Mesodermal cell (in vitro differentiated cells): ENCODE measurements at regions not wholly inside any gene's neighbourhood (a gene's known extent, or its start where the extent isn't known, plus 50 kb on each side); places are given as distances from the start of the nearest gene placed in this dataset.

ENCODE experiments used
- H3K27ac ChIP-seq: 2 replicates; pipeline ENCODE4 v1.7.0; 2013; ENCODE audit warnings: mild to moderate bottlenecking, low read depth, low read length, moderate library complexity; ENCODE audit not compliant: severe bottlenecking
- H3K36me3 ChIP-seq: 2 replicates; pipeline ENCODE4 v1.7.1; 2013; ENCODE audit warnings: mild to moderate bottlenecking, low read length, moderate library complexity; ENCODE audit not compliant: control insufficient read depth, insufficient read depth
- H3K4me1 ChIP-seq: one replicate; pipeline ENCODE4 v1.7.1; 2013; ENCODE audit warnings: mild to moderate bottlenecking, low read length; ENCODE audit not compliant: insufficient read depth, control insufficient read depth, poor library complexity, severe bottlenecking
- H3K4me3 ChIP-seq: 2 replicates; pipeline ENCODE4 v1.7.0; 2013; ENCODE audit warnings: low read length, control low read depth, mild to moderate bottlenecking; ENCODE audit not compliant: insufficient read depth, poor library complexity, severe bottlenecking; ENCODE audit errors: extremely low read depth
- H3K9me3 ChIP-seq: 2 replicates; pipeline ENCODE4 v1.7.1; 2013; ENCODE audit warnings: mild to moderate bottlenecking, low read length, moderate library complexity; ENCODE audit not compliant: control insufficient read depth
- whole genome bisulfite sequencing, 2 experiments: methylation state at CpG; one replicate each; pipeline ENCODE4 v1.1.5; 2013; ENCODE audit warnings: missing lambda C conversion rate in 2 of 2; ENCODE audit not compliant: insufficient coverage in 2 of 2; 5-methylcytosine and 5-hydroxymethylcytosine counted together

DNA sequence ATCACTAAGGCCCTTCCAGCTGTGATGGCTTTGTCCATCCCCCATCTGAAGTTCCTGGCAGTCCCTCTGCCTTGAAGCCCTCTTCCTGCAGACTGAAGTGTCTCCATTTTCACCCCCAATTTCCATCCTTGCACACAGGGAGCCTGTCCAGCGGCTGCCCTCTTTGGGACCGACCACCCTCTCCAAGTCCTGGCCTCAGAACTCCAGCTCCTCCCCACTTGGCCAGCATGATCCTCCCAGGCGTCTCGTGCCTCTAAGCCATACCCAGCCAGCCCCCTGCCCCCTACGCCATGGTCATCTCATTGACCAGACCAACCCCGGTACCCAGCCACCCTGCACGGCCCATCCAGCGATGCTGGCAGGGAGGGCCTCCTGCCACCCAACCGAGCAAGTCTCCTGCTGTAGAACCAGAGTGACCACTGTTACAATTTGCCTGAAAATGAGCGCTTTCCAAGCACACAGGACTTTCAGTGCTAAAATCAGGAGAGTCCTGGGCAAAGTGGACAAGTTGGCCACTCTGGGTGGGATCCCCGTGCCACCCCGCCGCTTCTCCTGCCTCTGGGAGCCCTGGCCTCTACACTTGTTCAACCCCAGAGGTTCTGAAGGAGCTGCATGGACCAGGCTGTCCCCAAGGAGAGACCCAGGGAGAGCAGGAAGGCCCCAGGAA, 362.0 kb downstream of the SEC14L1 start:
- no peak overlapping the region for H3K27ac ChIP-seq

GRCh38 chr17:77503293-77503655, 362.5 kb downstream of the SEC14L1 start:
- Histone ChIP-seq H3K27ac (no peak overlapping the region), H3K9me3 (no peaks in the 10 kb centered on the region), H3K4me1 (no peaks in the 10 kb centered on the region), H3K4me3 (no peak overlapping the region), H3K36me3 (peaks cover 39% of the 10 kb centered on the region)
- 87 to 96% methylated on average over 5 to 6 of the region's 7 CpGs for WGBS, 2 experiments

More for the DNA sequence above, 362.0 kb downstream of the SEC14L1 start:
- Histone ChIP-seq H3K9me3 (no peaks in the 10 kb centered on the region), H3K4me3 (no peak overlapping the region), H3K36me3 (peaks cover 44% of the 10 kb centered on the region), H3K4me1 (no peaks in the 10 kb centered on the region)
- 91 to 97% methylated on average over 10 to 13 of the region's 13 CpGs for WGBS, 2 experiments

DNA sequence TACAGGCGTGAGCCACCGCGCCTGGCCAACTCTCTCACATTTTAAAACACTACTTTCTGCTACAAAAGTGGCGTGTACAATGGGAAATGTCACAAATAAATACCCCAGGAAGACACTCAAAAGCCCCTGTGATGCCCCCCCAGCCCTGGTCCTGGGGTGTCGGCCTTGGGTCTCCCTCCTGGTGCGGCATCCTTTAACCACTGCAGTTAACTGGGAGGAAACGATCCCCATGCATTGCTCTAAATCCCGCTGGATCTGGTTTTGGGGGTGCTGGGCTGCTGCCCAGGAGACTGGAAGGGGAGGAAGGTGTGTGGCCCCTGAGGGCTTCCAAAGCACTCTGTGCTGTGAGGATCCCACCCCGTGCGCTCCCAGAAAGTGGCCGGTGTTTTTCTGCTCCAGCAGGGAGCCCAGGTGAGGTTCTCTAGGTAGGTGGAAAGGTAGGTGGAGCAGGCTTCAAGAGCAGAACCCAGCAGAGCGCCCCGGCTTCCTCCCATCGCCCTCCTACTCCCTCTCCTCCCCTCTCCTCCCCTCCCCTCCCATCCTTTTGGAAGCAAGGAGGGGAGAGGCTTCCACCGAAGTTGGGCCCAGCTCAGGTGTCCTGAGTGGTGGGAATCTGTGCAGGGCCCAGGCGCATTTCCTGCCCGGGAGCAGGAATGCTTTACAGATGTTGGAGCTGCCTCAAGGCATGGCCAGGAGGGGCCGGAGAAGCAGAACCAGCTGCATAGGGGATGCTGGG, 363.3 kb downstream of the SEC14L1 start:
- Histone ChIP-seq H3K9me3 (peaks cover 4% of the 10 kb centered on the region), H3K36me3 (peaks cover 32% of the 10 kb centered on the region), H3K4me1 (no peaks in the 10 kb centered on the region), H3K27ac (no peak overlapping the region), H3K4me3 (no peak overlapping the region)
- 83% methylated on average over 10 to 15 of the region's 18 CpGs for WGBS, 2 experiments

DNA sequence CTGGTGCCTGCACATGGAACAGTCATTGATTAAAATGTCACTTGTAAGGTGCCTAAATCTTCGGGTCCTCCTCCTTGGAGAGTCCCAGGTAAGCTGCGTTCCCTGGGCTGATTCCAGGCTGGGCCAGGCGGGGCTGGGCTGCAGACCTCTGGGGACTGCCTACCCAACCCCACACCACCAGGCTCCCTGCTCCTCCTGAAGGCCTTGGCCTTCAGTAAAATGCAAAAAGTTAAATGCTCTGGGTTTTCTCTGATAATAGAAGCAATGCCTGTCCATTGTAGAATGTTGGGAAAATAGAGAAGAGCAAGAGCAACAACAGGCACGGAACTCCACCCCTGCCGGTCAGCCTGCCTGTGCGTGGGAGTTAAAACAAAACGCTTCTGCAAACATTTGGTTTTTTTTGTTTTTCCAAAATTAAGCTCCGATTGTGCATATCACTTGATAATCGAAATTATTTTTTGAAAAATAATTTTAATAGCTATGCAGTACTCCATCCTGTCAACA, 363.9 kb downstream of the SEC14L1 start:
- Histone ChIP-seq H3K27ac (no peak overlapping the region), H3K4me3 (no peak overlapping the region), H3K36me3 (peaks cover 26% of the 10 kb centered on the region), H3K9me3 (peaks cover 4% of the 10 kb centered on the region), H3K4me1 (no peaks in the 10 kb centered on the region)
- 85 to 90% methylated on average over 6 of the region's 9 CpGs for WGBS, 2 experiments

- H3K27ac ChIP-seq, result no peak overlapping the region
- H3K36me3 ChIP-seq, result peaks cover 20% of the 10 kb centered on the region
- WGBS, 2 experiments, result 79 to 80% methylated on average over 11 to 12 of the region's 12 CpGs
- no peak overlapping the region for H3K4me3 ChIP-seq
- peaks cover 6% of the 10 kb centered on the region for H3K9me3 ChIP-seq
- H3K4me1 ChIP-seq, result no peaks in the 10 kb centered on the region
Measured at GRCh38 chr17:77505181-77505639, 364.4 kb downstream of the SEC14L1 start.

- Histone ChIP-seq H3K4me1 (no peaks in the 10 kb centered on the region), H3K36me3 (peaks cover 8% of the 10 kb centered on the region), H3K27ac (no peak overlapping the region), H3K4me3 (no peak overlapping the region), H3K9me3 (peaks cover 15% of the 10 kb centered on the region)
- WGBS, 2 experiments, result 92 to 95% methylated on average over 23 of the region's 27 CpGs
Measured at GRCh38 chr17:77506371-77506991, 365.7 kb downstream of the SEC14L1 start.

DNA sequence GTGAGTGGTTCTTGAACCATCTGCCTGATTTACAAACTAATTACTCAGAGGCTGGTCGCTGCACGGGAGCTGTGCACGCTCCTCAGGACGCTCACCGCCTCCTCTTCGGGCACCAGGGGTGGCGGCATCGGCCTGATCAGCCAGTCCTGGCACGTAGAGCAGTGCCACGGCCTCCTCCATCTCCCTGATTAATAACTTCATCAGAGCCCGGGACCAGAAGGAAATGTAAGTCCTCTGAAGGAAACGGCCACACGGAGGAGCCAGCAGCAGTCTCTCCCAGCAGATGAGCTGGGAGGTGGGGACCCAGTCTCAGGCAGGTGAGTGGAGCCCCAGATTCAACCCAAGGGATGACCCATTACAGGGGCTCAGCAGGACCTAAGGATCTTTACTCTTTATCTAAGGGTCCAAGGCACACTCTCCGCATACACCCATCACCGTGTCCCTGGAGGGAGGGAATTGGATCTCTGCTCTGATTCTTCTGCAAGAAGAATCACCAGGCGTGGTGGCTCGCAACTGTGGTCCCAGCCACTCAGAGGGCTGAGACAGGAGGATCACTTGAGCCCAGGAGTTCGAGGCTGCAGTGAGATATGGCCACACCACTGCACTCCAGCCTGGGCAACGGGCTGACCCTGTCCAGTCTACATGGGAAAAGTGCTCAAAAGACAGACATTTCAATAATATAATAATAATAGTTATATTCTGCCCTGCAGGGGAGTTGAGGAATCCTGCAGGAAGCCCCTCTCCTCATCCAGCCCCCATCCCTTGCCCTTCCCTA, 366.5 kb downstream of the SEC14L1 start:
- H3K9me3 ChIP-seq, result peaks cover 16% of the 10 kb centered on the region
- H3K4me3 ChIP-seq, result no peak overlapping the region
- WGBS, 2 experiments, result 81 to 83% methylated on average over 13 to 16 of the region's 19 CpGs
- H3K27ac ChIP-seq, result no peak overlapping the region
- peaks cover 1% of the 10 kb centered on the region for H3K36me3 ChIP-seq
- H3K4me1 ChIP-seq, result peaks cover 2% of the 10 kb centered on the region

DNA sequence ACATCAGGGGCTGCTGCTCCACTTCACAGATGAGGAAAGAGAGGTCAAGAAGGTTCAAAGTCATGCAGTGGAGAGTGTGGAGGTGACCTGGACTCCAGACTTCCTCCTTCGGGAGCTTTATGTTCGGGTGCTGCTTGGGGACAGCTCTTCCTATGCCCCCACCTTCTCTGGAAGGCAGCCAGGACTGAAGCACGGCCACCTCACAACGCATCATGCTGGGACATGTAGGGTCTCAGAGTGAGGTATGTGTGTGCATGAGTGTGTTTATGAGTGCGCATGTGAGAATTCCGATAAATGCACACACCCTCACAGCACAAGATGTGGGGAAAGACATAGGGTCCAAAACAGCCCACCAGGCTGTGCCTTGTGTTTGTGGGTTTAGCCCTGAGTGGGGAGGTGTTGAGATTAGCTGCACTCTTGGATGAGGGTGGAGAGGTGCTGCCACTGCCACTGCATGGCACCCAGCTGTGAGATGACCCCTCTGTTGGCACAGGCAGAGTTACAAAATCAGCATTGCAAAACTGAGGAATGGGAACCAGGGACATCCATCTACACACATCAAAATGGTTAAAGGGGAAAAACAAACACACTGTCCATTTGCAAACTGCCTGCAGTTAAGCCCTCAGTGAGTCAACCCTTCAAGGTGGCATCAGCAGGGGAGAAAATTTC, 367.4 kb downstream of the SEC14L1 start:
- 67 to 100% methylated on average over 1 to 3 of the region's 6 CpGs for WGBS, 2 experiments

DNA sequence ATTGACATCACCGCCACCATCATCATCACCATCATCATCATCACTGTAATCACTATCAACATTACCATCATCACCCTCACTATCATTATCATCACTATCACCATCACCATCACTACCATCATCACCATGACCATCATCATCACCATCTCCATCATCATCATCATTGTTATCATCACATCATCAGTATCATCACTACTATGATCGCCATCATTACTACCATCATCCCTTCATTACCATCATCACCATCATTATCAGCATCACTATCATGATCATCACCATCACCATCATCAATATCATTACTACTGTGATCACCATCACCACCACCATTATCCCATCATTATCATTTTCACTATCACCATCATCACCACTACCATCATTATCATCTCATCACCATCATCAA, 368.3 kb downstream of the SEC14L1 start:
- H3K27ac ChIP-seq, result no peak overlapping the region
- H3K4me1 ChIP-seq, result peaks cover 3% of the 10 kb centered on the region
- WGBS, 2 experiments, result 98 to 100% methylated on average over 2 of the region's 2 CpGs
- peaks cover 16% of the 10 kb centered on the region for H3K9me3 ChIP-seq
- H3K4me3 ChIP-seq, result no peak overlapping the region
- H3K36me3 ChIP-seq, result no peaks in the 10 kb centered on the region

More for the DNA sequence above, 367.4 kb downstream of the SEC14L1 start:
- no peak overlapping the region for H3K4me3 ChIP-seq
- H3K36me3 ChIP-seq, result no peaks in the 10 kb centered on the region
- H3K4me1 ChIP-seq, result peaks cover 3% of the 10 kb centered on the region
- H3K9me3 ChIP-seq, result peaks cover 16% of the 10 kb centered on the region
- no peak overlapping the region for H3K27ac ChIP-seq

- Histone ChIP-seq H3K4me3 (no peak overlapping the region), H3K36me3 (no peaks in the 10 kb centered on the region), H3K9me3 (peaks cover 16% of the 10 kb centered on the region), H3K27ac (no peak overlapping the region), H3K4me1 (peaks cover 3% of the 10 kb centered on the region)
- WGBS, 2 experiments, result 84 to 92% methylated on average over 2 of the region's 2 CpGs
Measured at GRCh38 chr17:77509599-77509998, 368.8 kb downstream of the SEC14L1 start.
